GM12865 (cell line): ENCODE measurements at regions not wholly inside any gene's neighbourhood (a gene's known extent, or its start where the extent isn't known, plus 50 kb on each side); places are given as distances from the start of the nearest gene placed in this dataset.

Experiments
- DNase-seq: peaks from one replicate; pipeline ENCODE4 v3.0.0; 2010; ENCODE audit warnings: low read depth
- H3K4me3 ChIP-seq: 2 replicates; pipeline ENCODE4 v1.5.1; 2011; ENCODE audit warnings: mild to moderate bottlenecking, low read depth, low read length, control low read depth
- CTCF ChIP-seq: IDR thresholded peaks from 2 replicates; pipeline ENCODE4 v1.5.1; 2011; ENCODE audit warnings: low read length, control low read depth, low read depth, inconsistent platforms; ENCODE audit not compliant: insufficient read depth; ENCODE audit errors: missing control alignments

DNA sequence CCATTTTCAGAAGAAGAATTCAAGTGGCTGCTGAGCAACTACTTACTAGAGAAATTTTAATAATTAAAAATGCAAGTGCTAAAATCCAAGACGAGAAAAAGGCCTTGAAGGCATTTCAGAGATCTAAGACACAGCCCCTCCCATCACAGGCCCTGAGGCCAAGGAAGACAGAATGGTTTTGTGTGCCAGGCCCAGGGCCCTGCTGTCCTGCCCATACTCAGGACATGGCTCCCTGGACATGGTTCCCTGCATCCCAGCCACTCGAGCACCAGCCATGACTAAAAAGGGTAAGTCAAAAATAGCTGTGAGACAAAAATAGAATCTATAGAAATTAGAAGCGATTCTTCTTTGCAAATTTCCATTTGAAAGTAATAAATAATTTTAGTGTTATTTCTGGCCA lies 364.9 kb downstream of the COL12A1 start:
- DNase-seq, result no peak
- TF ChIP-seq CTCF, result no peak
- H3K4me3 ChIP-seq, result no peak overlapping the region

- H3K4me3 ChIP-seq, result no peak overlapping the region
- TF ChIP-seq CTCF, result no peak
- DNase-seq, result no peak
These were observed 370.9 kb downstream of the COL12A1 start for GRCh38 chr6:74834967-74835366.

DNA sequence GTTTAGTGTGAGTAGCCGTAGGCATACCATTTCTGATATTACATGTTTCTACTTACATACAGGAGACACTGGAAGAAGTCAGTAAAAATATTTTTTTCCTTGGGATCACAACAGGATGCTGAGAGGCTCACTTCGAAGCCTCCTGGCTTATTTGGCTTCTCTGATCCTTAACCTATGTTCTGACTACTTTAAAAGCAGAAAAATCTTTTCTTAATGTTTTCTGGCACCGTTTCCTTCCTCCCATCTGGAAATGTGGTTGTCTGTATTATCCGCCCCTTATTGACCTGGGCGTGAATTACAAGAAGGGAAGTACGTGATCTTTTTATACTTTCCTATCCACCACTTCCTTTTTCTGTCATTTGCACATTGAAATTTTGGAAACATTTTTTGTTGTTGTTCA lies 379.6 kb downstream of the COL12A1 start:
- no peak overlapping the region for H3K4me3 ChIP-seq
- no peak for TF ChIP-seq CTCF
- DNase-seq, result no peak

DNA sequence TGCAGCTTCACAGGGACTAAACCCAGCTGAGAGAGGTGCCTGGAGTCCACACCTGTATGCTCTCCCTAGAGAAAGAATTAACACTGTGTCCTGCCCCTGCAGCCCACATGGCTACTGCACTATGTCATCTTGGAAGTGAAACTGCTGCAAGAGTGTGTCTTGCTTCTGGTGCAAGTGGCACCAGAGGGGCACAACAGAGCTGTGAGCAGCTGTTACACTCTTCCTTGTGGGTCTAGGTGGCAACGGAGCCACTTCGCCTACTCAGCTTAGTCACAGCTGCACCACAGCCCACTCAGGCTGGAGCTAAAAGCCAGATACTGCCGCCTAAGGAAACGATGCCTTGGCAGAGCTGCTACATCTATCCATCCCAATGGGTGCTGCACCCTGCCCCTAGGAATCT lies 391.4 kb downstream of the COL12A1 start:
- no peak overlapping the region for H3K4me3 ChIP-seq
- no peak for DNase-seq

DNA sequence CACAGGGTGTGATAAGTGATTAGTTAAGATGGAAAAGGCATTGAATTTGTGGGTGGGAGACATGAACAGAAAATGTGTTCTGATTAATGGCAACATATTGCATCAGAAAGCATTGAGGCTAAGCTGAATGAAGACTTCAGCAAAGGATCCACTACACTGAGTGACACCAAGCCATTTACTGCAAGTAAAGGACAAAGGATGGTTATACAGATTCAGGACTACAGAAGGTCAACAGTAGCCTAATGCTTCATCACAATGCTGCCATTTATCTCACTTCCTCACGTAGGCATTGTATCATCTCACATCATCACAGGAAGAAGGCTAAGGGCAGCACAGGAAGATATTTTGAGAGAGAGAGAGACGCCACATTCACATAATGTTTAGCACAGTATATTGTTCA lies 398.2 kb downstream of the COL12A1 start:
- TF ChIP-seq CTCF, result no peak
- DNase-seq, result no peak
- no peak overlapping the region for H3K4me3 ChIP-seq

More for the DNA sequence above, 391.4 kb downstream of the COL12A1 start:
- no peak for TF ChIP-seq CTCF

DNA sequence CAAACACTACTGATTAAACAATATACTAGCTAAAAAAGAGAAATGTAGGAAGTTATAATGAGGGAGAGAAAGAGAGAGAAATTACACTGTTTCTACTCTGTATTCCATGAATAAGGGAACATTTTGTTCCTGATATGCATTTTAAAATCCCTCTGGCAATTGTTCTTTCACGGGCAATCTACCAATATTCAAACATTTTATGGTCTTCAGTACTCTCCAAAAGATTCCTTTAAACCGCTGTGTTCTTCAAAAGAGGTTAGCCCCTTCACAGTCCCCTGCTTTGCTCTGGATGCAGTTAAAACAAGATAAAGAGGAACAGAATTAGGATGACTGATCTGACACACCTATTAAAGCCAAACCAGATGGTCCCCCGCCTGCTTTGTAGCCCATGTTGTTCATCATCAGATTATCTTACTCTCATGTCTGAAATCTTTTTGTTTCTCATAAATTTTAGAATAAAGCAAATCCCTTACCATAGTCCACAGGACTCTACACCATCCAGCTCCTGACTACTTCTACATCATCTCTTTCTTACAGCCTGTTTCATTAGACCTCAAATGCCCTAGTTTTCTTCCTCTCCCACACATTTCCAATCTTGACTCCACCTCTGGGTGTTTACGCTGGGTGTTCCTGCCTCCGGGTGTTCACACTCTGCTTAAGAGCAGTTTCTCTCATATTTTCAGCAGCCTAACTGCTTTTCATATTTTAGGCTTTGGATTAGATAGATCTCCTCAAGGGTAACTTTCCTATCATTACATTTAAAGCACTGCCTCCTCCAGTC lies 399.7 kb downstream of the COL12A1 start:
- DNase-seq, result no peak
- no peak overlapping the region for H3K4me3 ChIP-seq
- no peak for TF ChIP-seq CTCF

GRCh38 chr6:74798302-74798701 lies 407.6 kb downstream of the COL12A1 start:
- TF ChIP-seq CTCF, result no peak
- DNase-seq, result no peak
- H3K4me3 ChIP-seq, result no peak overlapping the region
